ENCODE measurements at regions not wholly inside any gene's neighbourhood (a gene's known extent, or its start where the extent isn't known, plus 50 kb on each side); places are given as distances from the start of the nearest gene placed in this dataset.

DNA sequence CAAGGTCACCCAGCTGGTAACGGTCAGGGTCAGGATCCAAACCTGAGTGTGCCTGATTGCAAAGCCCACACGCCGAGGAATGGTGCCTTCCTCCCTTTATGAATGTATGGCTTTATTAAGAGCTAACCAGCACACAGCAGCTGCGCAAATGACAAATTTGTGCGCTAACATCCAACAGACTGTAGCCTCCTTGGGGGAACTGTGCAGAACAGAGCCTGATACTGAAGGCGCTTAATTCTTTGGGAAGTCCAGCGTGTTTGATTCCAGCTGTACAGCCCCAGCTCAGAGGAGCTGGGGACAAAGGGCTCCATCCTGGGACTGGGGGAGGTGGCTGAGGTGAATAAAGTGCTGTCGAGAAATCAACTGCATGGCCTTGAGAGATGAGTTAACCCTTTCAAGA lies 75.7 kb upstream of the JARID2 start:
- no peak for TF ChIP-seq EZH2 (IDR thresholded peaks at IDR 0.05; ENCODE audit: low read length, missing control alignments)
- TF ChIP-seq CTCF (conservative IDR thresholded peaks at IDR 0.05 in 1 of 2, IDR thresholded peaks at IDR 0.05 in 1 of 2; ENCODE audit: low read depth in 1 of 2, low read length in 2 of 2) = no peak
